ENCODE measurements at regions not wholly inside any gene's neighbourhood (a gene's known extent, or its start where the extent isn't known, plus 50 kb on each side); places are given as distances from the start of the nearest gene placed in this dataset.

DNA sequence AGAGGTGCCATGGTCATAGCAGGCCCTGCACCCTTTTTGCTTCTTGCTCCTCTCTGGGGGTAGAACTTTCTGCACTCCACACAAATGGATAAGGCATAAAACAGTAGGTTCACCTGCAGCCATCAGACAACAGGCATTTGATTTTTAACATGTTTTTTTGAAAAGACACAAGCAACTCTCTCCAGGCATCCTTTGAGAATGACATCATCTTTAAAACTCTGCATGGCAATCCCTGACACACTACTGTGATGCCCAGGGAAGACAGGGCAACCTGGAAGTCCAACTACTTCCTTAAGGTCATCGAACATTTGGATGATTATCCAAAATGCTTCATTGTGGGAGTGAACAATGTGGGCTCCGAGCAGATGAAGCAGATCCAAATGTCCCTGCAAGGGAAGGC, 82.8 kb downstream of the SKA1 start:
- TF ChIP-seq, protein P1, sequence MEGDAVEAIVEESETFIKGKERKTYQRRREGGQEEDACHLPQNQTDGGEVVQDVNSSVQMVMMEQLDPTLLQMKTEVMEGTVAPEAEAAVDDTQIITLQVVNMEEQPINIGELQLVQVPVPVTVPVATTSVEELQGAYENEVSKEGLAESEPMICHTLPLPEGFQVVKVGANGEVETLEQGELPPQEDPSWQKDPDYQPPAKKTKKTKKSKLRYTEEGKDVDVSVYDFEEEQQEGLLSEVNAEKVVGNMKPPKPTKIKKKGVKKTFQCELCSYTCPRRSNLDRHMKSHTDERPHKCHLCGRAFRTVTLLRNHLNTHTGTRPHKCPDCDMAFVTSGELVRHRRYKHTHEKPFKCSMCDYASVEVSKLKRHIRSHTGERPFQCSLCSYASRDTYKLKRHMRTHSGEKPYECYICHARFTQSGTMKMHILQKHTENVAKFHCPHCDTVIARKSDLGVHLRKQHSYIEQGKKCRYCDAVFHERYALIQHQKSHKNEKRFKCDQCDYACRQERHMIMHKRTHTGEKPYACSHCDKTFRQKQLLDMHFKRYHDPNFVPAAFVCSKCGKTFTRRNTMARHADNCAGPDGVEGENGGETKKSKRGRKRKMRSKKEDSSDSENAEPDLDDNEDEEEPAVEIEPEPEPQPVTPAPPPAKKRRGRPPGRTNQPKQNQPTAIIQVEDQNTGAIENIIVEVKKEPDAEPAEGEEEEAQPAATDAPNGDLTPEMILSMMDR (IDR thresholded peaks at IDR 0.05): no peak
- TF ChIP-seq POLR2AphosphoS5 (IDR thresholded peaks at IDR 0.05): no peak

All from esophagus muscularis mucosa (tissue), 3 donors.